ENCODE measurements at regions not wholly inside any gene's neighbourhood (a gene's known extent, or its start where the extent isn't known, plus 50 kb on each side); places are given as distances from the start of the nearest gene placed in this dataset.
"Not testable (repeated sequence)": the region's sequence is repeated elsewhere in the genome, so short reads cannot be mapped to it uniquely, and the experiment has no call there.

DNA sequence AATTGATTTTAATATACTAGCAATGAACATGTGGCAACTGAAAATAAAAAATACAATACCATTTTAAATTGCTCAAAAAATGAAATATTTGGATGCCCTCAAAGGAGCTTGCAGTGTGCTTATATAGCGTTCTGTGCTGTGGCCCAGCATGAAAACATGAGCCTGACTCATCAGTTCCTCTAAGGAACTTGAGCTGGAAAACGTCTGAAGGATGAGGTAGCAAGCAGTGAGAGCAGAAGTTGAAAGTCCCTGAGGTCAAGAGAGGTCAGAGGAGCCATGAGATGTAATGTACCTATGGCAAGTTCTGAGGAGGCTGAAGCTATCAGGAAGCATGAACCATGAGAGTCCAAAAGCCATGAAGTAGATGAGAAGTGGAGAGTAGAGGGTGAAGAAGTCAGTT is 59.7 kb downstream of the HMGB3 start:
- DNase-seq (no peak), ATAC-seq (no peak)
- peaks cover 0 to 5% (median 0%) of the 10 kb centered on the region in 9 donors for H3K27me3 ChIP-seq
- H3K9me3 ChIP-seq: peaks cover 0 to 12% (median 0%) of the 10 kb centered on the region in 12 donors
- H3K36me3 ChIP-seq: no peaks in the 10 kb centered on the region
- no peak overlapping the region for H3K27ac ChIP-seq
- TF ChIP-seq POLR2A (IDR thresholded peaks at IDR 0.05): no peak
- TF ChIP-seq, protein P1, sequence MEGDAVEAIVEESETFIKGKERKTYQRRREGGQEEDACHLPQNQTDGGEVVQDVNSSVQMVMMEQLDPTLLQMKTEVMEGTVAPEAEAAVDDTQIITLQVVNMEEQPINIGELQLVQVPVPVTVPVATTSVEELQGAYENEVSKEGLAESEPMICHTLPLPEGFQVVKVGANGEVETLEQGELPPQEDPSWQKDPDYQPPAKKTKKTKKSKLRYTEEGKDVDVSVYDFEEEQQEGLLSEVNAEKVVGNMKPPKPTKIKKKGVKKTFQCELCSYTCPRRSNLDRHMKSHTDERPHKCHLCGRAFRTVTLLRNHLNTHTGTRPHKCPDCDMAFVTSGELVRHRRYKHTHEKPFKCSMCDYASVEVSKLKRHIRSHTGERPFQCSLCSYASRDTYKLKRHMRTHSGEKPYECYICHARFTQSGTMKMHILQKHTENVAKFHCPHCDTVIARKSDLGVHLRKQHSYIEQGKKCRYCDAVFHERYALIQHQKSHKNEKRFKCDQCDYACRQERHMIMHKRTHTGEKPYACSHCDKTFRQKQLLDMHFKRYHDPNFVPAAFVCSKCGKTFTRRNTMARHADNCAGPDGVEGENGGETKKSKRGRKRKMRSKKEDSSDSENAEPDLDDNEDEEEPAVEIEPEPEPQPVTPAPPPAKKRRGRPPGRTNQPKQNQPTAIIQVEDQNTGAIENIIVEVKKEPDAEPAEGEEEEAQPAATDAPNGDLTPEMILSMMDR (IDR thresholded peaks at IDR 0.05): no peak
- 28 to 59% (median 47%) methylated on average over 2 of the region's 2 CpGs for WGBS, 4 donors
- H3K4me1 ChIP-seq: no peaks in the 10 kb centered on the region
- no peak overlapping the region for H3K4me3 ChIP-seq
- intact Hi-C loops (cut with DNase I): no loop called here

DNA sequence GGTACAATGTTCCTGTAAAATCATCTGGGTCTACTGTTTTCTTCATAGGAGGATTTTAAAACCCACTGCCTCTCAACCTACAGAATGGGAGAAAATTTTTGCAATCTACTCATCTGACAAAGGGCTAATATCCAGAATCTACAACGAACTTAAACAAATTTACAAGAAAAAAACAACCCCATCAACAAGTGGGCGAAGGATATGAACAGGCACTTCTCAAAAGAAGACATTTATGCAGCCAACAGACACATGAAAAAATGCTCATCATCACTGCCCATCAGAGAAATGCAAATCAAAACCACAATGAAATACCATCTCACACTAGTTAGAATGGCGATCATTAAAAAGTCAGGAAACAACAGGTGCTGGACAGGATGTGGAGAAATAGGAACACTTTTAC is 83.2 kb downstream of the HMGB3 start:
- intact Hi-C loops (cut with DNase I); ATAC-seq; DNase-seq; H3K27ac ChIP-seq; H3K9me3 ChIP-seq; H3K4me3 ChIP-seq; H3K4me1 ChIP-seq; H3K36me3 ChIP-seq: not testable (repeated sequence)
- peaks cover 0 to 11% (median 0%) of the 10 kb centered on the region in 9 donors for H3K27me3 ChIP-seq
- WGBS, 4 donors: 64 to 87% (median 76%) methylated on average over 2 to 3 of the region's 3 CpGs

DNA sequence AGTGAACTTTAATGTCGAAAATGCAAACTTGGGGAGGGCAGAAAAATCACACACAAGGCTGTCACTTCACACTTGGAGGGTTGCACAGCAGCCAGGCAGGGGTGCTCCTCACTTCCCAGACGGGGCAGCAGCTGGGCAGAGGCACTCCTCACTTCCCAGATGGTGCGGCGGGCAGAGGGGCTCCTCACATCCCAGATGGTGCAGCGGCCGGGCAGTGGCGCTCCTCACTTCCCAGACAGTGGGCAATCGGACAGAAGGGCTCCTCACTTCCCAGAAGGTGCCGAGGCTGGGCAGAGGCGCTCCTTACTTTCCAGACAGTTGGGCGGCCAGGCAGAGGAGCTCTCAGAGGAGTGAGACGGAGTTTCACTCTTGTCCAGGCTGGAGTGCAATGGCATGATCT is 90.6 kb downstream of the HMGB3 start:
- Histone ChIP-seq H3K27ac (no peak overlapping the region), H3K36me3 (no peaks in the 10 kb centered on the region), H3K4me3 (no peak overlapping the region), H3K27me3 (no peaks in the 10 kb centered on the region), H3K9me3 (no peaks in the 10 kb centered on the region), H3K4me1 (no peaks in the 10 kb centered on the region)
- ATAC-seq: no peak
- no peak for DNase-seq
- 85 to 88% (median 87%) methylated on average over 6 to 12 of the region's 12 CpGs for WGBS, 4 donors
- intact Hi-C loops (cut with DNase I): no loop called here
- TF ChIP-seq, protein P1 (IDR thresholded peaks at IDR 0.05): no peak
- TF ChIP-seq POLR2A (IDR thresholded peaks at IDR 0.05): no peak

DNA sequence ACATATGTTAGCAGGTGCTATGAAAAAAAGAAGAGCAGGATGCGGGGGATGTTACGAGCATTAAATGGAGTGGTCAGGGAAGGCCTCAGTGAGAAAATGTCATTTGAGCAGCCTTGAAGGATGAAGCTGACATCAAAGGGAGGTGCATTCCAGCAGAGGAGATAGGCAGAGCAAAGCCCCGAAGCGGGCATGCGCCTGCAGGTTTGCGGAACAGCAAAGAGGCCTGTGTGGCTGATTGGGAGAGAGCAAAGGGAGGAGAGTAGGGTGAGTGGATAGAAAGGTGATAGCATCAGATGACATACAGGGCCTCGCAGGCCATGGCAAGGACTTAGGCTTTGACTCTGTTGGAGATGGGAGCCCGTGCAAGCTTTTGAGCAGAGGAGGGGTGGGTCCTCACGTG is 95.4 kb upstream of the GPR50 start:
- Histone ChIP-seq H3K4me1 (peaks cover 0 to 8% (median 0%) of the 10 kb centered on the region in 12 donors), H3K4me3 (no peak overlapping the region), H3K9me3 (no peaks in the 10 kb centered on the region), H3K27ac (no peak overlapping the region), H3K36me3 (no peaks in the 10 kb centered on the region), H3K27me3 (peaks cover 0 to 37% (median 0%) of the 10 kb centered on the region in 9 donors)
- ATAC-seq: no peak
- TF ChIP-seq POLR2A (IDR thresholded peaks at IDR 0.05): no peak
- TF ChIP-seq, protein P1 (IDR thresholded peaks at IDR 0.05): no peak
- DNase-seq: no peak
- intact Hi-C loops (cut with DNase I): loop anchor here in 1 of 10 donors (5.0 kb wide), 1 partner anchor 184 kb away; the partner anchor contains the start of gene CD99L2
- whole genome bisulfite sequencing, 4 donors: 75 to 91% (median 87%) methylated on average over 9 of the region's 9 CpGs
